HG02759 (cell line): ENCODE measurements at regions not wholly inside any gene's neighbourhood (a gene's known extent, or its start where the extent isn't known, plus 50 kb on each side); places are given as distances from the start of the nearest gene placed in this dataset.

Source experiments
- ATAC-seq: cut with Tn5 transposase; IDR thresholded peaks from one replicate; pipeline ENCODE4 v1.9.1; 2021; ENCODE audit warnings: mild to moderate bottlenecking, moderate library complexity; ENCODE audit not compliant: unreplicated experiment

DNA sequence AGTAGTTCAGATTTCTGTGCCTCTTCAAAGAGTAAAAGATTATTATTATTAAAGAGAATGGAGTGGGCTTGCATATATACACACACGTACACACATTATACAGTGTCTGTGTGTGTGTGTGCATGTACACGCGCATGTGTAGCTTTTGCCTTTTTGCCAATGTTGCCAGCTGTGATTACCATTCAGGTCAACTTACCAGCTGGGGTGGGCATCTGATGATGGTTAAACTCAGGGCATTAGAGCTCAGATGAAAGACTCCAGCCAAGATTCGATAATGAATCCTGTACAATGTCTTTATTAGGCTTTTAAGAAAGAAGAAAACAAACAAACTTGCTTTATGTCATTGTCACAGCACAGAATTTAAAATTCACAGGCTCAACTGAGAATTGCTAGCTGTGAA lies 296.5 kb upstream of the DMAC1 start:
- no peak for ATAC-seq

DNA sequence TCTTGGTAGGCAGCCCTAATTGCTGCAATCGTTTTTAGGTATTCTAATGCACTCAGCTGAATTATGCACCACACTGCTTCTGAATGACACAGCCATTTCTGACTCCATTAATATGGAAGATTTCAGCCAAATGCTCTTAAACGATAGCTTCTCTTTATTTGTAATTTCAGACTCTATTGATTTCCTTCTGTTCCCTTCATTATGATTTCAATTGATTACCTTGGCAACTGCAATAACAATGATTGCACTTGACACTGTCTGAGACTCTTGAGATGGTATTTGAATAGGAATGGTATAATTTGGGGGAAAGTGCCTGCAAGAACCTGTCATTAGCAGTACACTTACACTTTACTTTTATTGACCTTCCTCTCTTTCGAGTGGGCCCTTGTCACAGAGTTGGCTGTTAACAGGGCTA lies 296.1 kb upstream of the DMAC1 start:
- no peak for ATAC-seq

DNA sequence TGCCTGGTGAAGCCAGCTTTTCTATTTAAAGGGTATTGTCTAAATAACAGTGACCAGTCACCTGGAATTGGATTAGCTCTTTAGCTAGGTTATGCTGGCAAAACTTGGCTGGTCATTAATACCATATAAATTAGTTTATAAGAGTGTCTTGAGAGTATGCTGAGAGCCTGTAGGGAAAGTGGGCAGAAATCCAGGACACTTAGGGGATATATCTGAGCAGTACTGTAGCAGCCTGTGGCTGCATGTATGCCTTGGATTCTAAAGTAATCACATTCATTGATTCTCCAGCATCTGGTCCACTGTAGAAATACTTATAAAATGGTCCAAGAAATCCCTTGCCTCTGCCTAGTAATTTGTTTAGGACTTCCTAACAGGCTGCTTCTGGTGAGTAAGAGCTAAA lies 288.9 kb upstream of the DMAC1 start:
- ATAC-seq = no peak

DNA sequence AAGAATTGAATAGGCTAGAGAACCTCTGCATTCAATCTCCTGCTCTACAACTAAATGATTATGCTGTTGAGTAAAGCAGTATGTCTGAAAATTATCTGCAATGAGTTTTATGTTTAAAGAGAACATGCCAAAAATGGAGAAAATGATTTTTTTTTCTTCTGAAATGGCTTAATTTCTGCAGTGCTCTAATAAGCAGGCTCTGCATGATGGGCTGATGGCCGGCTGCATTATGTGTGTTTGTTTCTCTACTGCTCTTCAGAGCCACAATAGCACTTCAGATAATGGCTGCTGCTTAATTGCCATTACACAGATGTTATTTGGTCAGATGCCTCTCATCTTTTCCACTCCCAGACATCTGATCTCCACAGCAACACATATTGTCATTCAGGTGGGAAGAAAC lies 286.4 kb upstream of the DMAC1 start:
- ATAC-seq = no peak

DNA sequence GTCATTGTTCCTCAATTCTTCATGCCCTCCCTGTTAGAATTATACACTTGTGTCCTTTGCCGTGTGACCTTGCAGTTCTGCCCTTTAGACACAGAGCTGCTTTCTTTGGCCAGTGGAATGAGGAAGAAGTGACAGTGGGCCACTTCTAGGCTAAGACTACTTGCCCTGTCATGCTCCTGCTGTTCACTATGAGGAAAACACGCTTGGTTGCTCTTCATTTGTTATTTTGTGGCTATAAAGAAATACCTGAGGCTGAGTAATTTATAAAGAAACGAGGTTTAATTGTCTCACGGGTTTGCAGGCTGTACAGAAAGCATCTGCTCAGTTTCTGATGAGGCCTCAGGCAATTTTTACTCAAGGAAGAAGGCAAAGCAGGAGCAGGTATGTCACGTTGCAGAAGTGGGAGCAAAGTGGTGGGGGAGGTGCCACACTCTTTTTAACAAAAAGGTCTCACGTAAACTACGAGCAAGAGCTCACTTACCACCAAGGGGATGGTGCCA lies 279.1 kb upstream of the DMAC1 start:
- no peak for ATAC-seq

DNA sequence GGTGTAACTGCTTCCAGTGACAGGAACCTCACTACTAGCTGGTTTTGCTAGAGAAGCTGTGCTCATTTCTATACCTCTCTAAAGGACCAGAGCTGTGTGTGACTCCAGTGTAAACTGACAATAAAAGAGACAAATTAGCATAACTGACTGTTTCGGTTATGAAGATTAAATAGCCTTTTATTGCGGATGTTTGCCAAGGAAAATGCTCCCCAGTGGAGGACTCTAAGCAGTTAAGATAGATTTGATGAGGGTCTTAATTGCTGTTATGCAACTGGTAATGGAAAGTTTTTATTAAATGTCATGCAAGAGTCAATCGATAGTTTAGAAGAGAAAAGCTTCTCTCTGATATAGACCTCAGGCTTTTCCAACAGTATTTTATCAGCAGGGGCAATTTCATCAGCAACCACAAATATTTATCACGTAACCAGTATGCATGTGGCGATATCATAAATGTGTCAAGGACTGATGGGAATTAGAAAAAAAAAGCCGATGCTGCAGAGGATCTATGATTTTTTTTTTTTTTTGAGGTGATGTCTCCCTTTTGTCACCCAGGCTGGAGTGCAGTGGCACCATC lies 275.2 kb upstream of the DMAC1 start:
- no peak for ATAC-seq

DNA sequence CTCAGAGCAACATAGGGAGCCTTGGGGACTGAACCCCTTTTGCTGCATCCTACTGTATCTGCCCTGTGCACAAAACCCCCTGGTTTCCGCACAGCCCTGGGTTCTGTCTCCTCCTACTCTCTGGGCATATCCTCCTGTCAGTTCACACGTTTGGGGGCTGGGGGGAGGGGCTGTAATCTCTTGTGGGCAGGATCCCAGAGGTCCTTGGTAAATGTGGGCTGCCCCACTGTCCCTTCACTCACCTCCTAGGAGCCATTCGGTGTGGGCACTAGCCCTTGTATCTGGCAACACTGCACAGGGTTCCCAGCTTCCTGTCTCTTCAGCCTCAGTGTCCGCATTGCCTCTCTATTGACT lies 271.8 kb upstream of the DMAC1 start:
- ATAC-seq = no peak

DNA sequence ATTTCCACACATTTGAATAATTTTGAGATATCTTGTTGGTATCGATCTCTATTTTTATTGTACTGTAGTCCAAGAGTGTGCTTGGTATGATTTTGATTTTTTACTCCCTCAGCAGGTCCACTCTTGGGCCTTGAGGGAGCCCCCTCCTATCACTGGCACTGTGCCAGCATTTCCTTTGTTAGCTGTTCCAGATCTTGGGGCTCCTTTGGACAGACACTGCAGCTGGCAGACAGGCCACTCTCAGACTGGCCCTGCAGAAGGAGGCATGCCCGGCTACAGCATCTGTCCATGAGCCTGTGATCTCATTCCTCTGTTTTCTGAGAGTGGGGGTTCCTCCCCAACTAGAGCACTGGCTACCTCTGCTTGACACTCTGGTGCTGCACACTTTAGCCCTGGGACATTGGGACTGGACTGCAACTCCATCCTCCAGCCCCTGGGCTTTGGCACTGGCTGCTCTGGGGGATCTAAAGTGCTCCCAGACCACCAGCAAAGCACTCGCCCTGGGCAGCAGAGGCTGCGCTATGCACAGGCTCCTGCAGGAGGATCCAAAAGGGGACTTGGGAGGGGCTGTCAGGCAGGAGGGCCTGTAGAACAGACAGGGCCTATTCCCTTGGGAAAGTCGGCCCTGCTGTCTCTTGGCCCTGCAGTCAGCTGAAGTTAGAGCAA lies 271.3 kb upstream of the DMAC1 start:
- ATAC-seq = no peak

DNA sequence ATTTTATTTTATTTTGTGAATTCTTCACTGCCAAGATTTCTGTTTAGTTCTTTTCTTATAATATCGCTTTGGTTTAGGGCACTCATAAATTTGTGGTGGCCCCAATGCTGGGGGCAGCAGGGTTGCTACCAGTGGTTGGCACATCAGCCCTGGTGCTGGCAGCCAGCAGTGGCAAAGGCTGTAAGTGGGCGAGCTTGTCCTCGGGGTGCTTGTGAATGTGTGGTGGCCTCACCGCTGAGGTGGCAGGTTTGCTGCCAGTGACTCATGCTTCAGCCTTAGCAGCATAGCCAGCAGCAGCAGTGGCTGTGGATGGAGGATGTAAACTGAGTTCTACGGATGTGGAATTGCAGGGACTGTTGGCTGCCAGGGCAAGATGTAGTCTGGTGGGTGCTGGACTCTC lies 262.9 kb upstream of the DMAC1 start:
- ATAC-seq = no peak

DNA sequence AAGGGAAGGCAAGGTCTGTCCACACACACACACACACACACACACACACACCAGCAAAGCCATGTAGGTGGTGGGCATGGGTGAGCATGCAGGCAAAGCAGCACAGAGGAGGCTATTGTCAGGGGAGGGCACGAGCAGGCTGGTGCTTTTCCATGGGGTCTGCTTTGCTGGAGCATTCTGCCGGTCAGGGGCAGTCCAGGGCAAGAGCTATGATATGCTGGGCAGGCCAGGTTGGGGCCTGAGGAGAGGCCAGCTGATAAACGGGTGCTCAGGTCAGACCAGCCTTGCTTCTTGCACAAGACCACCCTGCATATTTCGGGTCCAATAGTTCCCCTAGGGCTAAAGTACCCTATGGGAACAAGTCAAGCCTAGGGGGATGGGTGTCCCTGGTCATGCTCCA lies 253.9 kb upstream of the DMAC1 start:
- ATAC-seq = no peak

DNA sequence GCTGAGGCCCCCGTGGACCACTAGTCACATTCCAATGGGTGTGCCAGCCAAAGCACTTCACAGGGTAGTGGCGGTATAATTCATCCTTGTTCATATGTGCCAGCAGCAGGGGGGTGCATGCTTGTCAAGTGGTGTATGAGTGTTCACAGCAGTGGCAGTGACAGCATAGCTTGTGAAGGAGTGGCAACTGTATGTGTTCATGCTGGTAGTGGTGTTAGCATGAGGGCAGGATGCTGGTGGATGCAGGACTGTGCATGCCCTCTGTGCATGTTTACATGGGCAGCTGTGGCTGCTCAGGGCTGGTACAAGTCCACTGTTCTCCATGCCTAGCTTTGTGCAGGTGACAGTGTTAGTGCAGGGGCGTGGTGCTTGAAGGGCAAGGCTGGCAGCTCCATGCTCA lies 253.4 kb upstream of the DMAC1 start:
- ATAC-seq = no peak

DNA sequence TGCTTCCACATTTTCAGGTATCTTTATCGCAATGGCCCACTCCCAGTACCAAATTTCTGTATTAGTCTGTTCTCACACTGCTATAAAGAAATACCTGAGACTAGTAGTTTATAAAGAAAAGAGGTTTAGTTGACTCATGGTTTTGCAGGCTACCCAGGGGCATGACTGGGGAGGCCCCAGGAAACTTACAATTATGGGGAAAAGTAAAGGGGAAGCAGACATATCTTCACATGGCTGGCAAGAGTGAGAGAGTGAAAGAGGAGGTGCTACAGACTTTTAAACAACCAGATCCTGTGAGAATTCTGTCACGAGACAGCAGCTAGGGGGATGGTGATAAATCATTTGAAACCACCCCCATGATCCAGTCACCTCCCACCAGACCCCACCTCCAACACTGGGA lies 238.2 kb upstream of the DMAC1 start:
- ATAC-seq = no peak

DNA sequence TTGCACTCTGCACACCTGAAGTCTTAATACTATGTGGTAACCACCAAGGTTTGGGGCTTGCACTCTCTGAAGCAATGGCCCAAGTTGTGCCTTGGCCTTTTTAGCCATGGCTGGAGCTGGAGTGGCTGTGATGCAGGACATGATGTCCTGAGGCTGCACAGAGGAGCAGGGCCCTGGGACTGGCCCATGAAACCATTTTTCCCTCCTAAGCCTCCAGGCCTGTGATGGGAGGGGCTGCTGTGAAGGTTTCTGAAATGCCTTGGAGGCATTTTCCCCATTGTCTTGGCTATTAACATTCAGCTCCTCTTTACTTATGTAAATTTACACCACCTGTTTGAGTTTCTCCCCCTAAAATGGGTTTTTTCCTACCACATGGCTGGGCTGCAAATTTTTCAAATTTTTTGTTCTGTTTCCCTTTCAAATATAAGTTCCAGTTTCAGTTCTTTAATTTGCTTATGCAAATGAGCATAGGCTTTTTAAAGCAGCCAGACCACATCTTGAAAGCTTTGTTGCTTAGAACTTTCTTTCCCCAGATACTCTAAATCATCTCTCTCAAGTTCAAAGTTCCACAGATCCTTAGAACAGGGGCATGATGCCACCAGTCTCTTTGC lies 237.4 kb upstream of the DMAC1 start:
- ATAC-seq = no peak

DNA sequence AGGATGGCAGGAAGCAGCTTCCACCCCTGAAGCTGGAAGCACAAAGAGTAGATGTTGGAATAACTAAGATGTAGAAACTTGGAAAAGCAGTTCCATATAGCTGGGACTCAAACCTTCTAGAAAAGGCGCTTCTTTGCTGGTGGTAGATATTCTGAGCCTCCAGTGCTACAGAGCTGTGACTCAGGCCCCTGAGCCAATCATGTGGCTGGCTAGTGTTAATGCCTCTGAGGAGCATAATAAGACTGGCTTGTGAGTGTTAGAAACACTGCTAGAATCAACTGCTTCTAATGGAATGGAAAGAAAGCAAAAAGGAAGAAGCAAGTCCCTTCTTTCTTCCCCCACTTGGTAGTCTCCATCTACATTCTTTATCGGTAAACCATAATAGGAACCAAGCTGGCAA lies 234.2 kb upstream of the DMAC1 start:
- no peak for ATAC-seq

DNA sequence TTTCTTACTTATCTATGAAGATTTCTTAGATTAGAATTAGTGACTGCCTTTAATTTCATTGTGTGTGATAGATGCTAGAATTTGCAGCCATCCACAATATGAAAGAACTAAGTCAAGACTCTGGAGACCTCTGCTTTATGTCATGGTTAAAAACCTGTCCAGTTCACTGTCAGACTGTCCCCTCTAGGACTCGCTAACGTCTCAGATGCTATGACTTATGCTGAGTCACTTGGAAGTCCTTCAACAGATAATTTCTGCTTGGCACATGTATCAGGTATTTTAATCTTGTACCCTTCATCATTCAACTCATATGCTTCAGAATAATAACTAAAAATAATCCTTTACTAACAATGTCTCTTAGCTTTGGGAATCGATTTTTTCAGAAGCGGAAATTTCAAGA lies 230.5 kb upstream of the DMAC1 start:
- ATAC-seq = no peak

DNA sequence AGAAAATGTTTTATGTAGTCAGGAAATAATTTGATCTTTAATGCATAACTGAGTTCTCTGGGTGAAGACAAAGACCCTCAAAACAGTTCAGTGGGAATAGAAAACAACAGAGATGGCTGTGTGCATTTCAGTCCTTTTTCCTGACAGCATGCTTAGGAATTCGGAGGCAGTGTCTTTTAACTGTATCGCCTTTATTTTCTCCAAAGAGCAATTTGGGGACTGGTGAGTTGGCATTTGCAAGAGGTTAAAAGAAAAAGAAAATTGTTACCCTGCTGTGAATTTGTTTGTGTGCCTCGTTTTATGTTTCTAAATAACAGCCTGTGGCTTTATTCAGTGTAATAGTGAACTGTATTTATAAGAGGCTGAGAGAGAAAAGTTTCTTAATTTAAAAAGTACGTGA lies 227.8 kb upstream of the DMAC1 start:
- ATAC-seq = no peak

DNA sequence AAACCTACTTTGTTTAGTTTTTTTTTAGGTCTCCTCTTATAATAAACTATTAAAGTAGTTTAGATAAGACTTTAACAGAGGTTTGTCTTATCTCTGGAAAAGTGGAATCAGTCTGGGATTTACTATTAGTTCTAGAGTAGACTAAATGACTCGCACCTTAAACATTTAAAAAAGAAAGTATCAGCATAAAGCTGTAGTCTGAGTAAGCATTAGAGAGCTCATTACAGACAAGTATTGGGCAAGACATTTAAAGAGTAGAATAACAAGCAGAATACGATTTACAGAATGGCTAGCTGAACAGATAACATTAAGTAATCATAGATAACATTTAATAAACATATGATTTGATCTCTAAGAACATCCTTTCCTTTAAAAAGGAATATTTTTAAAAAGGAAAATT lies 226.0 kb upstream of the DMAC1 start:
- no peak for ATAC-seq

DNA sequence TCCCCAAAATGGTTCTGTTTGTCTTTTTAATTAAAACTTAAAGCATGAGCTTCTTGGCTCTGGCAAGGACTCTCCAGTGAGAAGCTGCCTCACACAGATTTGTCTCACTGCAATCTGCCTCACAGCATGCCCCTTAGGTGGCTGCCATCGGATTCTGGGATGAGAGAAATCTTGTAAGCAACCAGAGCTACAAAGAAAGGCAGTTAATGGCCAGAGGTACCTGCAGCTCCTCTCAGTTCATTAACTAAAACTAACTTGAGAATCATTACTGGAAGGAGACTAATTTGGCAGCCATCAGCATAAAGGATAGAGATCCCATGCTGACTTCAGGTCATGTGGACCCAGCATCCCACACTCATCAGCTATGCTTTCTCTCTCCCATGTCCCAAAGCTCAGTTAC lies 220.6 kb upstream of the DMAC1 start:
- no peak for ATAC-seq

DNA sequence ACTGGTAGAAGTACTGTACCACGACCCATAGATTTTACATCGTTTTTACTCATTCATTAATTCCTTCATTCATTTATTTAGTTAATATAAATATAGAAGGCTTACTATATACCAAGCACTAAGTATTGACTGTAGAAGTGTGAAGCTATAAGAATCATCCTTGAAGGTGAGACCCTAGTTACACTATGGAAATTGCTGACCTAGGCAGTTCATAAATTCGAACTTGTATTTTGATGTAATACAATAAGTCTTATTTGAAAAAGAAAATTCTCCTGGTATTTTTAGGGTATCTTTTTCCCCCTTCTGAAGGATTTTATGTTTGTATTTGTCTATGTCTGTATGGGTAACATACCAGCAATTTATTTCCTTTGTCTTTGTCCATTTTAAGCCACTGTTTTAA lies 220.1 kb upstream of the DMAC1 start:
- ATAC-seq = no peak

DNA sequence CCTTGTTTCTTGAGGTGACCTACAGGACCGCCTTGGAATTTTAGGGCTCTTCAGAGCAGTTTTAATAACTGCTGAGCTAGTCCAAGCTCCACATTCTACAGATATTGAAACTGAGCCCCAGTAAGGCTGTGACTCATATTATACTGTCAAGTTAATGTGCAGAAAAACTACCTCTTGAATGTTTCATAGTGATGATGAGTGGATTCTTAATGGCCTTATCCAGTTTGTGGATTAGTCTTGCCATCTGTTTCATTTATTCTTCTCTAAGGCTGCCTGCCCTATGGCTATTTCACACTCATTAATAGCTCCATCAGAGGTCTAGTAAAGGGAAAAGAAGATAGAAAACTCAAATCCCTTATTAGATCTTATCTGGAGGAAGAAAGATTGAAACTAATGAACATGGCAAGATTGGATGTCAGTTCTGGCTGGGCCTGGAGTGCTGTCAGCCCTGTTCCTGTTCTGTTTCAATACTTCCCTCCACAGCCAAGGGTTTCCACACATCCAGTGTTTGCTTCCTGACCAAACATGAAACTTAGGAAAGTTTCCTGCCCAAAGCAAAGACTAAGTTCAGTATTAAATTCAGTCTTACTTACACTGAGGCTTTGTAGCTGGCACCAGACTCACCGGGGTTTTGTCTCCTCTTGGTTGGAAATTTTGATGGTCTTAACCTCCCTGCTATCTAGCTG lies 215.6 kb upstream of the DMAC1 start:
- no peak for ATAC-seq

DNA sequence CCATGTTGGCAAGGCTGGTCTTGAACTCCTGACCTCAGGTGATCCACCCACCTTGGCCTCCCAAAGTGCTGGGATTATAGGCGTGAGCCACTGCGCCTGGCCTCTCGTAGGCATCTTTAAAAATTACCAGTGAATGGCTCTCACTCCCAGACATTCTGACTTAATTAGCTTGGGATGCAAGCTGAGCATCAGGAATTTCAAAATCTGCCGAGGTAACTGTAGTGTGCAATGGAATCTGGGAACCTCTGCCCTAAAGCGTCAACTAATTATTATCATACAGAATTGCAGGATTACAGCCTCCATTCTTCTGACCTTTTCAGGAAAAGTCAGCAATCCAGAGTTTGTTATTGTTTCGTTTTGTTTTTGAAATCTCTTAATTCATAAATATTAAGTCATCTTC lies 213.4 kb upstream of the DMAC1 start:
- ATAC-seq = no peak

DNA sequence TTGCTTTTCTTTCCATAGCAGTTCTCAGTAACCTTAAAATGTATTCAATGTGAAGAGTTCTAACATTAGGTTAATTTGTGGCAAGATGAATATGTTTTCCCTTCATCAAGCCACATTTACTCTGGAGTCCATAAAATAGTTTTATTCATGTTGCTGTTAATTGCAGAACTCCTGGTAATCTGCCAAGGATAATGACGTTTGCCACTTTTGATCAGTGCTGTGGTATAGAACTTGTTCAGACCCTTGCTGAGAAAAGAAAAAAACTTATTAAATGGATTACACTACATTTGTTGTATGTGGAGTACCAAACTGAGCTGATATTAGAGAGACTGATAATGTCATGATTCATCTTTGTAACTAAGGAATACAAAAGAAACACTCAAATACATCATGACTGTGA lies 212.4 kb upstream of the DMAC1 start:
- no peak for ATAC-seq
